ENCODE measurements at regions not wholly inside any gene's neighbourhood (a gene's known extent, or its start where the extent isn't known, plus 50 kb on each side); places are given as distances from the start of the nearest gene placed in this dataset.

GRCh38 chr1:229964281-229964680 lies 102.8 kb upstream of the GALNT2 start:
- no peak for DNase-seq (ENCODE audit: low spot score)

GRCh38 chr1:229970714-229971113 lies 96.3 kb upstream of the GALNT2 start:
- DNase-seq (ENCODE audit: low spot score), result no peak

GRCh38 chr1:229971141-229971540 lies 95.9 kb upstream of the GALNT2 start:
- DNase-seq (ENCODE audit: low spot score), result no peak

GRCh38 chr1:229972600-229973296 lies 94.3 kb upstream of the GALNT2 start:
- no peak for DNase-seq (ENCODE audit: low spot score)

GRCh38 chr1:229973297-229973612 lies 93.8 kb upstream of the GALNT2 start:
- no peak for DNase-seq (ENCODE audit: low spot score)

- DNase-seq (ENCODE audit: low spot score), result no peak
Measured at GRCh38 chr1:229975047-229975446, 92.0 kb upstream of the GALNT2 start.

- DNase-seq (ENCODE audit: low spot score), result peak; percentile 58
Measured at GRCh38 chr1:229980009-229980408, 87.0 kb upstream of the GALNT2 start.

- DNase-seq (ENCODE audit: low spot score), result no peak
Measured at GRCh38 chr1:229981736-229982135, 85.3 kb upstream of the GALNT2 start.

GRCh38 chr1:229984310-229984991 lies 82.6 kb upstream of the GALNT2 start:
- no peak for DNase-seq (ENCODE audit: low spot score)

GRCh38 chr1:229984992-229985612 lies 81.9 kb upstream of the GALNT2 start:
- DNase-seq (ENCODE audit: low spot score), result no peak

GRCh38 chr1:229985613-229986010 lies 81.4 kb upstream of the GALNT2 start:
- no peak for DNase-seq (ENCODE audit: low spot score)

GRCh38 chr1:229986737-229987337 lies 80.2 kb upstream of the GALNT2 start:
- DNase-seq (ENCODE audit: low spot score), result no peak

GRCh38 chr1:229987953-229988352 lies 79.1 kb upstream of the GALNT2 start:
- no peak for DNase-seq (ENCODE audit: low spot score)

GRCh38 chr1:229988534-229988933 lies 78.5 kb upstream of the GALNT2 start:
- DNase-seq (ENCODE audit: low spot score), result no peak

GRCh38 chr1:229989591-229990248 lies 77.3 kb upstream of the GALNT2 start:
- no peak for DNase-seq (ENCODE audit: low spot score)

GRCh38 chr1:229990326-229990725 lies 76.7 kb upstream of the GALNT2 start:
- no peak for DNase-seq (ENCODE audit: low spot score)

- no peak for DNase-seq (ENCODE audit: low spot score)
Measured at GRCh38 chr1:229991104-229991513, 75.9 kb upstream of the GALNT2 start.

GRCh38 chr1:229991724-229992333 lies 75.2 kb upstream of the GALNT2 start:
- DNase-seq (ENCODE audit: low spot score), result no peak

- DNase-seq (ENCODE audit: low spot score), result no peak
Measured at GRCh38 chr1:229993060-229993459, 74.0 kb upstream of the GALNT2 start.

- DNase-seq (ENCODE audit: low spot score), result no peak
Measured at GRCh38 chr1:229993894-229994293, 73.1 kb upstream of the GALNT2 start.

- no peak for DNase-seq (ENCODE audit: low spot score)
Measured at GRCh38 chr1:229999004-229999670, 67.9 kb upstream of the GALNT2 start.
